D721Med (cell line): ENCODE measurements at regions not wholly inside any gene's neighbourhood (a gene's known extent, or its start where the extent isn't known, plus 50 kb on each side); places are given as distances from the start of the nearest gene placed in this dataset.

Source experiments
- DNase-seq: peaks from one replicate; pipeline ENCODE4 v3.0.0; 2011; ENCODE audit warnings: low spot score; ENCODE audit not compliant: insufficient read length
- FAIRE-seq: peaks from 2 replicates; lab custom pipeline; 2011; peaks lifted over from hg19 to GRCh38; lab: Jason Lieb, UNC
- CTCF ChIP-seq: IDR thresholded peaks from 2 replicates; pipeline ENCODE4 v1.5.1; 2012; ENCODE audit warnings: mild to moderate bottlenecking, control low read depth; ENCODE audit not compliant: insufficient read depth; ENCODE audit errors: missing control alignments

- no peak for DNase-seq
- FAIRE-seq: no peak
- no peak for TF ChIP-seq CTCF
Measured at GRCh38 chr6:140237251-140237650, 862.8 kb upstream of the CITED2 start.

GRCh38 chr6:140236732-140237131, 862.3 kb upstream of the CITED2 start:
- TF ChIP-seq CTCF: no peak
- FAIRE-seq (no peak), DNase-seq (no peak)

GRCh38 chr6:140230282-140230681, 855.8 kb upstream of the CITED2 start:
- FAIRE-seq (no peak), DNase-seq (no peak)
- TF ChIP-seq CTCF: no peak

GRCh38 chr6:140228491-140228890, 854.0 kb upstream of the CITED2 start:
- DNase-seq: no peak
- no peak for TF ChIP-seq CTCF
- FAIRE-seq: no peak

- no peak for TF ChIP-seq CTCF
- DNase-seq (no peak), FAIRE-seq (no peak)
Measured at GRCh38 chr6:140226637-140227036, 852.2 kb upstream of the CITED2 start.

GRCh38 chr6:140225701-140226436, 851.4 kb upstream of the CITED2 start:
- DNase-seq: no peak
- no peak for TF ChIP-seq CTCF
- FAIRE-seq: no peak

- DNase-seq (no peak), FAIRE-seq (no peak)
- TF ChIP-seq CTCF: no peak
Measured at GRCh38 chr6:140217283-140217682, 842.8 kb upstream of the CITED2 start.
